Ishikawa (cell line): ENCODE measurements at regions not wholly inside any gene's neighbourhood (a gene's known extent, or its start where the extent isn't known, plus 50 kb on each side); places are given as distances from the start of the nearest gene placed in this dataset.

Experiments used
- CEBPB ChIP-seq: IDR thresholded peaks from 2 replicates; pipeline ENCODE4 v1.6.1; 2012
- CREB1 ChIP-seq: IDR thresholded peaks from 2 replicates; pipeline ENCODE4 v1.6.1; 2012; ENCODE audit warnings: low read depth
- EGR1 ChIP-seq: IDR thresholded peaks from 2 replicates; pipeline ENCODE4 v1.6.1; 2012
- EP300 ChIP-seq: IDR thresholded peaks from 2 replicates; pipeline ENCODE4 v1.6.1; 2012; ENCODE audit warnings: borderline replicate concordance
- MAX ChIP-seq: IDR thresholded peaks from 2 replicates; pipeline ENCODE4 v1.6.1; 2012
- NFIC ChIP-seq: IDR thresholded peaks from 2 replicates; pipeline ENCODE4 v1.6.1; 2012
- RAD21 ChIP-seq: IDR thresholded peaks from 2 replicates; pipeline ENCODE4 v1.6.1; 2012; ENCODE audit warnings: low read depth
- REST ChIP-seq: IDR thresholded peaks from 2 replicates; pipeline ENCODE4 v1.6.1; 2012; ENCODE audit warnings: low read depth, mild to moderate bottlenecking
- TAF1 ChIP-seq: IDR thresholded peaks from 2 replicates; pipeline ENCODE4 v1.6.1; 2012; ENCODE audit warnings: low read depth, mild to moderate bottlenecking
- TCF12 ChIP-seq: IDR thresholded peaks from 2 replicates; pipeline ENCODE4 v1.6.1; 2012; ENCODE audit warnings: low read depth
- TEAD4 ChIP-seq: IDR thresholded peaks from 2 replicates; pipeline ENCODE4 v1.6.1; 2012
- USF1 ChIP-seq: IDR thresholded peaks from 2 replicates; pipeline ENCODE4 v1.6.1; 2012
- YY1 ChIP-seq: IDR thresholded peaks from 2 replicates; pipeline ENCODE4 v1.6.1; 2012; ENCODE audit warnings: low read depth
- ZBTB7A ChIP-seq: IDR thresholded peaks from 2 replicates; pipeline ENCODE4 v1.6.1; 2012; ENCODE audit warnings: low read depth

- TF ChIP-seq TAF1 = no peak
- no peak for TF ChIP-seq USF1
- TF ChIP-seq CREB1 = no peak
- TF ChIP-seq EP300 = no peak
- TF ChIP-seq REST = no peak
These were observed 127.5 kb upstream of the DNAH14 start for GRCh38 chr1:224801844-224802490.

- TF ChIP-seq YY1 (no peak), TAF1 (no peak), TCF12 (no peak), ZBTB7A (no peak), USF1 (no peak), MAX (no peak), EGR1 (no peak), CREB1 (no peak), CEBPB (no peak), NFIC (no peak)
These were observed 126.9 kb upstream of the DNAH14 start for GRCh38 chr1:224802617-224803016.

GRCh38 chr1:224804220-224804619 is 125.3 kb upstream of the DNAH14 start:
- TF ChIP-seq MAX = no peak

GRCh38 chr1:224805889-224806288 is 123.6 kb upstream of the DNAH14 start:
- TF ChIP-seq REST = no peak
- no peak for TF ChIP-seq MAX
- TF ChIP-seq TEAD4 = no peak
- no peak for TF ChIP-seq CEBPB
- no peak for TF ChIP-seq TAF1
- TF ChIP-seq RAD21 = no peak

- TF ChIP-seq TEAD4 (no peak), EP300 (no peak)
These were observed 120.3 kb upstream of the DNAH14 start for GRCh38 chr1:224809137-224809536.

- TF ChIP-seq CEBPB (no peak), ZBTB7A (no peak), NFIC (no peak), EGR1 (no peak), MAX (no peak), REST (no peak), TEAD4 (no peak)
These were observed 119.9 kb upstream of the DNAH14 start for GRCh38 chr1:224809613-224810012.
